CD4-positive, alpha-beta T cell treated with Interleukin-12 subunit alpha and Interleukin-12 subunit beta, for 1 hour (primary cell): ENCODE measurements at regions not wholly inside any gene's neighbourhood (a gene's known extent, or its start where the extent isn't known, plus 50 kb on each side); places are given as distances from the start of the nearest gene placed in this dataset.

ENCODE experiments used
- DNase-seq: peaks from one replicate; pipeline ENCODE4 v3.0.0-alpha.2; 2020

GRCh38 chr2:118738524-118739308 is 108.7 kb downstream of the EN1 start:
- no peak for DNase-seq

GRCh38 chr2:118738106-118738505 is 109.3 kb downstream of the EN1 start:
- DNase-seq, result no peak

- DNase-seq, result no peak
Measured at GRCh38 chr2:118737684-118738083, 109.8 kb downstream of the EN1 start.

GRCh38 chr2:118732432-118732831 is 115.0 kb downstream of the EN1 start:
- DNase-seq, result no peak

GRCh38 chr2:118731413-118731812 is 116.0 kb downstream of the EN1 start:
- no peak for DNase-seq

GRCh38 chr2:118730405-118730804 is 117.0 kb downstream of the EN1 start:
- DNase-seq, result no peak

GRCh38 chr2:118729760-118730159 is 117.7 kb downstream of the EN1 start:
- DNase-seq, result no peak

GRCh38 chr2:118728984-118729383 is 118.5 kb downstream of the EN1 start:
- no peak for DNase-seq

GRCh38 chr2:118726821-118727220 is 120.6 kb downstream of the EN1 start:
- no peak for DNase-seq

- DNase-seq, result no peak
Measured at GRCh38 chr2:118723394-118723793, 124.1 kb downstream of the EN1 start.

GRCh38 chr2:118722976-118723375 is 124.5 kb downstream of the EN1 start:
- no peak for DNase-seq

GRCh38 chr2:118721817-118722551 is 125.5 kb downstream of the EN1 start:
- DNase-seq, result no peak

- DNase-seq, result no peak
Measured at GRCh38 chr2:118720866-118721265, 126.6 kb downstream of the EN1 start.

- DNase-seq, result no peak
Measured at GRCh38 chr2:118718921-118719320, 128.5 kb downstream of the EN1 start.

GRCh38 chr2:118716102-118716501 is 131.3 kb downstream of the EN1 start:
- no peak for DNase-seq

- no peak for DNase-seq
Measured at GRCh38 chr2:118714118-118714517, 133.3 kb downstream of the EN1 start.

GRCh38 chr2:118711603-118712002 is 135.8 kb downstream of the EN1 start:
- DNase-seq, result no peak

GRCh38 chr2:118710481-118710880 is 137.0 kb downstream of the EN1 start:
- no peak for DNase-seq

- DNase-seq, result no peak
Measured at GRCh38 chr2:118709786-118710185, 137.7 kb downstream of the EN1 start.

GRCh38 chr2:118706844-118707243 is 140.6 kb downstream of the EN1 start:
- DNase-seq, result no peak

GRCh38 chr2:118706371-118706770 is 141.1 kb downstream of the EN1 start:
- DNase-seq, result no peak

- DNase-seq, result no peak
Measured at GRCh38 chr2:118705032-118705431, 142.4 kb downstream of the EN1 start.

- no peak for DNase-seq
Measured at GRCh38 chr2:118699447-118700175, 147.8 kb downstream of the EN1 start.

GRCh38 chr2:118698564-118698963 is 148.9 kb downstream of the EN1 start:
- DNase-seq, result no peak
